ENCODE measurements at regions not wholly inside any gene's neighbourhood (a gene's known extent, or its start where the extent isn't known, plus 50 kb on each side); places are given as distances from the start of the nearest gene placed in this dataset.
"Not testable (repeated sequence)": the region's sequence is repeated elsewhere in the genome, so short reads cannot be mapped to it uniquely, and the experiment has no call there.

DNA sequence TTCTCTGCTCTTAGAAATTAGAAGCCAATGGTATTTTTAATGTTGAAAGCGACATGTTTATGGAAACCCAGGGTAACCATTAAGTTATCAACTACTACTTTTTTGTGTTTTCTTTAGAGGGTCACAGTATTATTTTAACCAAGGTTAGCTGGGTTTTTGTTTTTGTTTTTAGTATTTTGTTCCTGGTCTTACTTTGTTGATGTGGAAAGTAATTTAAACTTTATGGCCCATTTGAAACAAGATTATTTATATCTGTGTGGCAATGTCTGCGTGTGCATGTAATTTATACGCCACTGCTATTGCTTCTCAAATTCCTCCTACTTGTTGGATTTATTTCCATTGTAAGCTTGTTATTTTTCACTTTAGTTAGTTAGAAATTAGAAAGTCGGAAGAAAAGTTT lies 722.1 kb upstream of the NR2F2 start:
- no peak for DNase-seq
- Histone ChIP-seq H3K36me3 (no peaks in the 10 kb centered on the region), H3K9me3 (no peaks in the 10 kb centered on the region), H3K4me3 (no peak overlapping the region), H3K27me3 (no peaks in the 10 kb centered on the region)

DNA sequence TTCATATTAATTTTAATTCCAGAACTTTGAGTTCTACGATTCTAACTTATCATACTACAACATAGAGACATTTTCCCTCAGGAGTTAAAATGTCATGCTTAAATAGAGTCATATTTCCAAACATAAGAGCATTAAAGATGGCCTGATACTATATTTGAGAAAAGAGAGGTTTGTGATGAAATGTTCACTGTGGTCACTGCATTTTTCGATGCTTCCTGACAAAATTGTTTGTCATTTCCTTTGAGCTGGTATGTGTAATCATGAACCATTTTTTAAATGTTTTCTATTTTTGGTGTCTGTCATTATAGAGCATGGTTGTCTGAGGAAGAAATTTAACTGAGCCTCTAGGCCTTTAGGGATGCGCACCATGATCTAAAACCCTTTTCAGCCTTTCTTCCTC lies 721.4 kb upstream of the NR2F2 start:
- H3K4me3 ChIP-seq: no peak overlapping the region
- H3K9me3 ChIP-seq: no peaks in the 10 kb centered on the region
- H3K36me3 ChIP-seq: no peaks in the 10 kb centered on the region
- no peaks in the 10 kb centered on the region for H3K27me3 ChIP-seq
- DNase-seq: no peak

DNA sequence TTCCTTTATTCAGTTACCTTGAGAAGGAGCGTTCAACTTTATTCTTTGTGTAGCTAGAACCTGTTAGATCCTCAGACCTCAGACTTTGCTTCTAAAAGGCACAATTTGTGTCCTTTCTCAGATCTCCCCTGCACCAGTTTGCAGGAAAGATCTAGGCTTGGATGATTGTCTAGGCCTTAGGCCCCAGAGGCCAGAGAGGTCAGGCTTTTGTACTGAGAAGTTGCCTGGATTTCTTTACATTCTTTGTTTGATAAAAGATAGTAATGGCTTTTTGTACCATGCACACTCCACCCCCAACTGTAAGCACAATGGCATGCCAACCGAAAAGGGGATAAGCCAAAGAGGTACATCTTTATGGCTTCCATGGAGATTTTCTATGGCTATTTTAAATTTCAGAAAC lies 719.6 kb upstream of the NR2F2 start:
- H3K9me3 ChIP-seq: no peaks in the 10 kb centered on the region
- H3K27me3 ChIP-seq: no peaks in the 10 kb centered on the region
- no peak overlapping the region for H3K4me3 ChIP-seq
- no peaks in the 10 kb centered on the region for H3K36me3 ChIP-seq
- DNase-seq: no peak

DNA sequence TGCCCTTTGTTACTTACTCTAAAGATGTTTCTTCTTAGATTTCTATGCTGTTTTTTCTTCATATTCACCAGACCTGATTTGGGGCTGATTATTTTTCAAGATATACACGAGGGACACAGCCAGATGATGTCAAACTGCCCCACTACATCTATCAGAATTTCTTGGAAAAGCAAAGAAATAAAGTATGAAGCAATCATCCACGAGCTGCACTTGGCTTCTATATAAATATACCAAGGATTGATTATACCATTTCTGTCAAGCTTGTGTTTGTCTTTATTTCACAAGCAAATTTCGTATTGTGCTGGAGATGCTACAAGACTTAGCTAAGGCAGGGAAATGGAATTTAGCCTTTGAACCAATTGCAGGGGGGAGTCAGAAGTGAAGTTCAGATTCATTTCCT lies 715.1 kb upstream of the NR2F2 start:
- Histone ChIP-seq H3K9me3 (no peaks in the 10 kb centered on the region), H3K36me3 (no peaks in the 10 kb centered on the region), H3K4me3 (no peak overlapping the region), H3K27me3 (no peaks in the 10 kb centered on the region)
- DNase-seq: no peak

DNA sequence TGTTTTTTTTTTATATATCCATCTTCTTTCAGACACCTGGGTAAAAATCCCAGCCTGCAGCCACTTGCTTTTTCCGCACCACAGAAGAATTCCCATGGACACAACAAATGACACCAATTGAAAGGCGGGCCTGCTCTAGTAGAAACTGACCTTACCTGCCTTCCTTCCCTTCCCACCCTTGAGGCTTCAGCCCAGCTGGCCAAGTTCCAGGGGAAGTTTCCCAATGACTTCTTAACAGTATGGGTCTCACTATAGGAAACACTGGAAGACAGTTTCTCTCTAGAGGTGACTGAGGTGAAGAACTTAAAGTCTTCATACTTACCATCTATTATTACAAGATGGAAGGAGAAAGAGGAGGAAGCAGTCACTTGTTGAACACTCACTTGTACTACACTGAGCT lies 714.2 kb upstream of the NR2F2 start:
- Histone ChIP-seq H3K4me3 (no peak overlapping the region), H3K27me3 (no peaks in the 10 kb centered on the region), H3K9me3 (no peaks in the 10 kb centered on the region), H3K36me3 (no peaks in the 10 kb centered on the region)
- DNase-seq: no peak

DNA sequence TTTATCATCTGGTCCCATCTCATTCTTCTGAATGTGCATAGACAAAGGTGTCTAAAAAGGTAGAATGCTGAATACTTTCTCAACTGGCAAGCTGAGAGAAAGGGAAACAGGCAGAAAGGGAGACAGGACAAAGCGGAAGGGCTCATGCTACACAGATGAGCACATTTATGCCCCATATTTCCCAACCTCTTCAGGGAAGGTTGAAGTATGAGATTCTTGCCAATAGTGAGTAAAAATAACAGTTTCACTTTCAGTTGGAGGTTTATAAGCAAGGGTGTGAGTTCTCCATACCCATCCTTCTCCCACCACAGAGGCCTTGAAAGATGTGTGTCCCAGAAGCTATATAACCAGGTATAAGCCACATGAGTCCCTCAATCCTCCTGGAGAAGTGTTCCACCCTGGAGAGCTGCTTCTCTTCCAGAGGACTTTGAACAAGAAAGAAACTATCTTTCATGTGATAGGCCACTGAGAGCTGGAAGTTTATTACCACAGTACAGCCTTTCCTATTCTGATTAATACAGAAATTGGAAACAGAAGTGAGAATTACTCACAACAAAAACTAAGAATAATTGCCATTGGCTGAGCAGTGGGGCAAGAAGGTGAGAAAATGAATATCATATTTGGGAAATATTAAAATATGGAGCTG lies 709.4 kb upstream of the NR2F2 start:
- Histone ChIP-seq H3K36me3 (no peaks in the 10 kb centered on the region), H3K4me3 (no peak overlapping the region), H3K27me3 (no peaks in the 10 kb centered on the region), H3K9me3 (peaks cover 2% of the 10 kb centered on the region; the same call in 1 of the 2 replicates)
- DNase-seq: no peak

DNA sequence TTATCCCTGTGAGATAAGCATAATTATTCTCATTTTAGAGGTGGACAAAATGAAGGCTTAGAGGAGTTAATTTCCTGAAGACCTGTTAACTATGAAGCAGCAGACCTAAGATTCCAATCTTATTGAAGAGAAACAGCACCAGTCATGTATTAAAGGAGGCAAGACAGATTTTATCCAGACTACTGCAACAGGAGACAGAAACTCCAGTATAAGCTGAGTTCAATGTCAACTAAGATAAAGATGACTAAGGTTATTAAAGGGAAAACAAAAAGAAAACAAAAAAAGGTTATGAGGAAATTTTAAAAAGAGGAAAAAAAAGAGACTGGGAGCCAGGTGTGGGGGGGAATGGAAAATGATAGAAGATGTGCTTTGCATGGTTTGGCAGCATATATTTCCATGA lies 707.7 kb upstream of the NR2F2 start:
- H3K36me3 ChIP-seq: no peaks in the 10 kb centered on the region
- DNase-seq: no peak

DNA sequence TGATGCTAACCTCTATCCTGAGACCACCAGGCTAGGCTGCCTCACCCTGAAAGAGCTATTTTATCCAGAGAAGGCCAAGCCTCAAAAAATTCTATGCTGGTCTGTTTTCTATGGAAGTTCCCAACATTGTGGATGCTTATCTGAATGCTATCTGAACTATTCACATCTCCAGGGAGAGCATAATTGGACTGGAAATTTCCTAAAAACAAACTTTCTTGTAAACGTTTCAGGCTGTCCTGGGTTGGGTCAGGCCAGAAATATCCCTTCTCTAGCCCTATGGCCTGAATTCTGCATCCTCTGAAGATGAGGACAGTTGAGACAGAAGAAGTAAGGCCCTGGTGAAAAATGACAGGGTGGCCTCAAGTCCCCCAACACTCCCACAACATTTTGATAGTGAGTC lies 706.4 kb upstream of the NR2F2 start:
- DNase-seq: no peak

More for the DNA sequence above, 707.7 kb upstream of the NR2F2 start:
- H3K4me3 ChIP-seq: no peak overlapping the region
- H3K9me3 ChIP-seq: peaks cover 2% of the 10 kb centered on the region; the same call in 1 of the 2 replicates
- H3K27me3 ChIP-seq: no peaks in the 10 kb centered on the region

DNA sequence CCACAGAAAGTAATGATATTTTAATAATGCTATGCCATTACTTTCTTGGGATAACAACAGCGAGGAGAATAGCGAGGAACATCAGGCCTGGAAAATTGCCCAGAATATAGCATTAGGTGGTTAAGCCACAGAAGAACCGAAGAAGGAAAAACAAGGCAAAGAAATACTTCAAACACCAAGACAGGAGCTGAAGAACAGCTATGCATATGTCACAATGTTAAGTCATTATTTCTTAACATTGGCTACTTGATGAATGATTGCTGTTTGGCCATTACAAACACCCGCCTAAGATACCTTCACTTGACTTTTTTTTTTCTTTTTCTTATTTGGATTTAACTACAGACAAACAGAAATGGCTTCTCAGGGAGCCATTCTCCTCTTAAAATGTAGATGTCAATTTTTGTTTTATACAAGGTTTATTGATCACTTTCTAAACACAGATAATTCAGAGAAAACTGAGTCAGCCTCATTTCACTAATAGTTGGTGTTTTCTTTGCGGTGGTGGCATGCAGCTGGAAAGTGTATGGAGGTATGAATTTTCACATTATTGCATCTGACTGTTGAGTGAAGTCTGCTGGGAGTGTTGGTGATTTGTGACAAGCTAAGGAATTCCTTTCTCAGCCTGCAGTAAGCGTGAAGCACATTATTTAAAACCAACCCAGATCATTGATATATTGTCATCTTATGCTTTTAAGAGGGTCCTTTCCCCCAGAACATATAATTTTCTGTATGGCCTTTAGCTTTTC lies 705.7 kb upstream of the NR2F2 start:
- Histone ChIP-seq H3K9me3 (peaks cover 2% of the 10 kb centered on the region; the same call in 1 of the 2 replicates), H3K4me3 (no peak overlapping the region), H3K27me3 (no peaks in the 10 kb centered on the region), H3K36me3 (no peaks in the 10 kb centered on the region)
- DNase-seq: no peak

More for the DNA sequence above, 706.4 kb upstream of the NR2F2 start:
- H3K4me3 ChIP-seq: no peak overlapping the region
- peaks cover 2% of the 10 kb centered on the region; the same call in 1 of the 2 replicates for H3K9me3 ChIP-seq
- no peaks in the 10 kb centered on the region for H3K27me3 ChIP-seq
- H3K36me3 ChIP-seq: no peaks in the 10 kb centered on the region

DNA sequence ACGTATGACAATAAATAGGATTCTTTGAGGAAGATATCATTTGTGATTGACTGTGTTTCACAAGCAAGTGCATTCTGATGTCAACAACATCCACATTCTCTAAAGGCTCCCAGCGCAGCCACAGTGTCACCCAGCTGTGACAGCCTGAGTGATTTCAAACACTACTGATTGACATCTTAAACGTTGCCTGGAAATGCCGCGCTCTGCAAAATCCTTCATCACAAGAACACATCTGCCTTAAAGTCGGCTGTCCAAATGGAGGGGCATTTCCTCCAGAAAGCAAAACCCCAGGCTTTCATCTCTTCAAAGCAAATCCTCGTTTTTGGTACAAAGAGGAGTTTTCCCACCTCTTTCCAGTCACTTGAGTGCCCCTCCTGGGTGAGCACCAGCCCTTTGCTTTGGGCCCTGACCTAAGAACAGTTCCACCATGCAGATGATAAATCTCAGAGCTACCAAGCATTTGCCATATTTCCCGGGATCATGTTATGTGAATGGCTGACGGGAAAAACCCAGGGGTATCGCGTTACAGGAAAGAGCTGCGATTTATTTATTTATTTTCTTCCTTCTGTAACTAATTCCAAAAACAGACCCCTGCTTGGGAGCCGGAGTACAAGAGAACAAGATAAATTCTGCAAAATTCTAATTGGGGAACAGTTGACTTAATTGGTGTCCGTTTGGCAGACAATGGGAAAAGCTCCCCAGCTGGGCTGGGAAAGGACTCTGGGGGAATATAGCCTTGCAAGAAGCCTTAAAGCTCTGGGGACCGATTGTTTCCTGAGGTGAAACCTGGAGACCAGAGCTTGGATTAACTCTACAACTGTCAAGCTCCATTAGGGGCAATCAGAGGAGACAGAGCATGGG lies 703.8 kb upstream of the NR2F2 start:
- Histone ChIP-seq H3K27me3 (no peaks in the 10 kb centered on the region), H3K4me3 (no peak overlapping the region), H3K36me3 (no peaks in the 10 kb centered on the region), H3K9me3 (peaks cover 2% of the 10 kb centered on the region; the same call in 1 of the 2 replicates)
- DNase-seq: no peak

DNA sequence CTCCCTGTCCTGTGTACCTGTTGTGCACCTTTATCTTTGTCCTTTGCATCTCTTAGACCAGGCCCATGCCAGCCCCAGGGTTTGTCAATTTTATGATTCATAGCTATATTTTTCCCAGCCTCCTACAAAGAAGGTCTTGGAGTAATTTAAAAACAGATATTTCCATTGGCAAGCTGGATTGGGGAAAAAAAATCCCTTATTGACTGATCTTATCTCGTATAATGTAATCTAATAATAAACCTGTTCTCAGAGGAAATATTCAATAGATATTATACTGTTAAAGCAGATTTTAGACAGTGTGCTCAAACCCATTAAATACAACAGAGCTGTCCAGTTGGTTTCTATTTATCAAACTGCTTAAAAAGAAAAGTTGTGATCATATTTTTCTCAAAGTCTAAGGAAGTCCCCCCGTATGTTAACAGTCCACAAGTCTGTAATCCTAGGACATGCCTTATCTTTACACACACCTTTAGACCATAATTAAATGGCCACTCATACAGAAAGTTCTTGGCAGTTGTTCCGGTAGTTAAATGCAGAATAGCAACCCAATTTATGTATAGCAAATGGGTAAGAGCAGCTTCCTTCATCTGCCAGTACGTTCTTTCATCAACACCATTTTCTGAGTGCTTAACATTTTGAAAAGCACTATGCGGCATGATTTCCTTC lies 700.9 kb upstream of the NR2F2 start:
- Histone ChIP-seq H3K4me3 (no peak overlapping the region), H3K9me3 (no peaks in the 10 kb centered on the region), H3K27me3 (no peaks in the 10 kb centered on the region), H3K36me3 (no peaks in the 10 kb centered on the region)
- DNase-seq: no peak

DNA sequence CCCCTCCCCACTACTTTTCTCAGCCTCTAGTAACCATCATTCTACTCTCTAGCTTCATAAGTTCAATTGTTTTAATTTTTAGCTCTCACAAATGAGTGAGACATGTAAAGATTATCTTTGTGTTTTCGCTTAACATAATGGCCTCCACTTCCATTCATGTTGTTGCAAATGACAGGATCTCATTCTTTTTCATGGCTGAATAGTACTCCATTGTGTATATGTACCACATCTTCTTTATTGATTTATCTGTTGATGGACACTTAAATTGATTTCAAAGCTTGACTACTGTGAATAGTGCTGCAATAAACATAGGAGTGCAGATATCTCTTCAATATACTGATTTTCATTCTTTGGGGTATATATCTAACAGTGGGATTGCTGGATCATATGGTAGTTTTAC lies 699.8 kb upstream of the NR2F2 start:
- DNase-seq: no peak
- Histone ChIP-seq H3K27me3 (no peaks in the 10 kb centered on the region), H3K9me3 (no peaks in the 10 kb centered on the region), H3K4me3 (no peak overlapping the region), H3K36me3 (no peaks in the 10 kb centered on the region)

DNA sequence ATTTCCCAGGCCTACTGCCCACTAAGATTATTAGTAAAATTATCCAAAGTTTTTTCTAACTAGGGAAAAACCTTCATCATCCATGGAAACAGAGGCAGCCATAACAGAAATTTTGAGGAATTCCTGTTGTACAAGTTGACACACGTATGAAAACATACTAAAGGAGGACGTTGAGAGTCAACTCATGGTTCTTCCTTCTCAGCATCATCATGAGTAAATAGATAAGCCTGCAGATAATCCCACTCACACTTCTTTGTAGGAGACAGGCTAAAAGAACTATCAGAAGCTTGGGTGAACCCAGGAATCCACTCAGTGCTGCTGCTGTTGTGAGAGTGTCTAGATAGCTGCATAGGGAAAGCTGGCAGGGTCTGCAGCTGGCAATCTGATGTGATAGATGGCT lies 694.8 kb upstream of the NR2F2 start:
- no peak for DNase-seq

DNA sequence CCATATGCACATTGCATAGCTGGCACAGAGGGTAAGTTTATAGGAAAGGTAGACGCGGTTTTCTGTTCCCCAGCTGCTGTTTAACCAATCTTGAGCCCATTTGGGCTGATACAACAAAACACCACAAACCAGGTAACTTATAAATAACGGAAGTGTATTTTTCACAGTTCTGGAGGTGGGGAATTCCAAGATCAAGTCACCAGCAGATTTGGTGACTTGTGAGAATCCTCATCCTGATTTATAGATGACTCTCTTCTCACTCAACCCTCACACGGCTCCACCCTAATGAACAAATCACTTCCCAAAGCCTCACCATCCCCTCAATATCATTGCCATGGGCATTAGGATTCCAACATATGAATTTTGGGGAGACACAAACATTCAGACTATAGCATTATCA lies 694.4 kb upstream of the NR2F2 start:
- Histone ChIP-seq H3K27me3 (no peaks in the 10 kb centered on the region), H3K9me3 (no peaks in the 10 kb centered on the region), H3K4me3 (no peak overlapping the region), H3K36me3 (no peaks in the 10 kb centered on the region)
- DNase-seq: no peak

More for the DNA sequence above, 694.8 kb upstream of the NR2F2 start:
- Histone ChIP-seq H3K4me3 (no peak overlapping the region), H3K36me3 (no peaks in the 10 kb centered on the region), H3K27me3 (no peaks in the 10 kb centered on the region), H3K9me3 (no peaks in the 10 kb centered on the region)

DNA sequence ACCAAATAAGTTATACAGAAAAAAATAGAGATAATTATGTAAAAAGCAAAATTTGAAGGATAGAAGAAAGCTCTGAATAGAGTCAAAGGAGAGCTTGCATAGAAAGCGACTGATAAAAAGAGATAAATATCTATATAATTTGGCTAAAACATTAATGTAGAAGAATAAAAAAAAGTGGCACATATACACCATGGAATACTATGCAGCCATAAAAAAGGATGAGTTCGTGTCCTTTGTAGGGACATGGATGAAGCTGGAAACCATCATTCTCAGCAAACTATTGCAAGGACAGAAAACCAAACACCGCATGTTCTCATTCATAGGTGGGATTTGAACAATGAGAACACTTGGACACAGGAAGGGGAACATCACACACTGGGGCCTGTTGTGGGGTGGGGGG lies 693.3 kb upstream of the NR2F2 start:
- not testable (repeated sequence) for H3K4me3 ChIP-seq, H3K9me3 ChIP-seq, H3K27me3 ChIP-seq, H3K36me3 ChIP-seq, DNase-seq

DNA sequence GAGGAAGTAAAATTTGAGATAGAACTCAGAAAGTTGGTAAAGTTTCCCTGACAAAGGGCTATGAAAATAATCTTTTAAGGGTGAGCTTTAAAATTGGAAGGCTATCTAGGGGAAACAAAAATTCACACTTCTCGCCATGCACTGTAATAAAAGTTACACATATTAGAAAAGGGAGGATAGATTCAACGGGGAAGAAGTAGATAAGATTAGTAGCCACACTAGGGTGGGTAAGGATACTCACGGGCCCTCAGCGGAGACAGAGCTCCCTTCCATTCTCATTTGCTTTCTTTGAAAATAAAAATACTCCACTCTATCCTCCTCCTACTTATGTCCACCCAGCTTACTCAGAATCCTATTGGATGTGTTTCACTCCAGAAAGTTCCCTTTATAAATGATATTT lies 691.3 kb upstream of the NR2F2 start:
- H3K36me3 ChIP-seq: no peaks in the 10 kb centered on the region
- DNase-seq: no peak
- H3K27me3 ChIP-seq: no peaks in the 10 kb centered on the region
- no peak overlapping the region for H3K4me3 ChIP-seq
- no peaks in the 10 kb centered on the region for H3K9me3 ChIP-seq
